NB4 (cell line): ENCODE measurements at regions not wholly inside any gene's neighbourhood (a gene's known extent, or its start where the extent isn't known, plus 50 kb on each side); places are given as distances from the start of the nearest gene placed in this dataset.

Source experiments
- DNase-seq: peaks from one replicate; pipeline ENCODE4 v3.0.0; 2010; ENCODE audit warnings: low read depth
- H3K4me3 ChIP-seq: one replicate; pipeline ENCODE4 v1.5.1; 2011; ENCODE audit warnings: mild to moderate bottlenecking, low read depth, low read length, moderate library complexity
- CTCF ChIP-seq: IDR thresholded peaks from one replicate; pipeline ENCODE4 v1.5.1; 2012; ENCODE audit warnings: low read depth, low read length
- MAX ChIP-seq: IDR thresholded peaks from 2 replicates; pipeline ENCODE4 v1.6.1; 2011; ENCODE audit warnings: low read depth, low read length
- MYC ChIP-seq: IDR thresholded peaks from 2 replicates; pipeline ENCODE4 v1.6.1; 2011; ENCODE audit warnings: low read depth, low read length
- POLR2A ChIP-seq: IDR thresholded peaks from 2 replicates; pipeline ENCODE4 v1.6.1; 2011; ENCODE audit warnings: mild to moderate bottlenecking; ENCODE audit not compliant: insufficient read length; ENCODE audit errors: extremely low read depth

- no peak for DNase-seq
- no peak for TF ChIP-seq MYC
- TF ChIP-seq MAX: no peak
- no peak for TF ChIP-seq CTCF
- TF ChIP-seq POLR2A: no peak
- H3K4me3 ChIP-seq: no peak overlapping the region
Measured at GRCh38 chr4:41406113-41406516, 131.8 kb upstream of the LIMCH1 start.

GRCh38 chr4:41408150-41408549 is 129.8 kb upstream of the LIMCH1 start:
- no peak for DNase-seq
- H3K4me3 ChIP-seq: no peak overlapping the region
- TF ChIP-seq CTCF (no peak), MAX (no peak), POLR2A (no peak), MYC (no peak)

GRCh38 chr4:41408859-41409593 is 128.9 kb upstream of the LIMCH1 start:
- no peak overlapping the region for H3K4me3 ChIP-seq
- no peak for DNase-seq
- no peak for TF ChIP-seq MAX
- no peak for TF ChIP-seq POLR2A
- TF ChIP-seq MYC: no peak
- no peak for TF ChIP-seq CTCF

- no peak for DNase-seq
Measured at GRCh38 chr4:41409594-41409895, 128.4 kb upstream of the LIMCH1 start.

GRCh38 chr4:41410049-41410448 is 127.9 kb upstream of the LIMCH1 start:
- H3K4me3 ChIP-seq: no peak overlapping the region
- no peak for TF ChIP-seq POLR2A
- TF ChIP-seq MYC: no peak
- no peak for TF ChIP-seq MAX
- TF ChIP-seq CTCF: no peak
- DNase-seq: no peak

More at GRCh38 chr4:41409594-41409895, 128.4 kb upstream of the LIMCH1 start:
- TF ChIP-seq CTCF: no peak
- no peak for TF ChIP-seq POLR2A
- TF ChIP-seq MAX: no peak
- no peak for TF ChIP-seq MYC
- H3K4me3 ChIP-seq: no peak overlapping the region
